IMR-90 (cell line): ENCODE measurements at regions not wholly inside any gene's neighbourhood (a gene's known extent, or its start where the extent isn't known, plus 50 kb on each side); places are given as distances from the start of the nearest gene placed in this dataset.

Experiments used
- ATAC-seq: fragments of 200-7000 bp; cut with Tn5 transposase; 2 replicates; pipeline ENCODE4 v1.9.1; 2020; ENCODE audit warnings: low read depth, mild to moderate bottlenecking, moderate library complexity
- BruUV-seq: library from RNA; stranded (reverse); fragments of 400-500 nt; replicated peaks from 2 replicates; lab custom pipeline; 2021; lab: Mats Ljungman, UMichigan
- CTCF ChIA-PET: fragments of 300-600 bp; formaldehyde crosslinking; extraction: SDS; loops from one replicate; lab custom pipeline; 2021; ENCODE audit warnings: antibody characterized with exemption; lab: Yijun Ruan, JAX
- POLR2A ChIA-PET: fragments of 300-600 bp; sonication (Branson Sonifier 250); formaldehyde crosslinking; loops from one replicate; lab custom pipeline; 2022; ENCODE audit warnings: antibody characterized with exemption; ENCODE audit not compliant: unreplicated experiment; lab: Charles Lee
- DNase-seq: peaks from one replicate; pipeline ENCODE4 v3.0.0; 2013
- H2AFZ ChIP-seq: replicated peaks from 2 replicates; pipeline ENCODE3; 2013; ENCODE audit warnings: low read length, mild to moderate bottlenecking; ENCODE audit not compliant: poor library complexity
- H2AK5ac ChIP-seq: 2 replicates; pipeline ENCODE4 v1.6.1; 2013; ENCODE audit warnings: low read depth, low read length, inconsistent platforms
- H2AK9ac ChIP-seq: replicated peaks from 2 replicates; pipeline ENCODE3; 2013; ENCODE audit warnings: mild to moderate bottlenecking, low read depth, low read length, moderate library complexity; ENCODE audit not compliant: poor library complexity
- H2BK120ac ChIP-seq: 2 replicates; pipeline ENCODE4 v1.6.1; 2013; ENCODE audit warnings: low read depth, low read length, inconsistent platforms
- H2BK15ac ChIP-seq: 3 replicates; pipeline ENCODE4 v1.6.1; 2013; ENCODE audit warnings: low read depth, low read length, inconsistent platforms
- H2BK20ac ChIP-seq: 2 replicates; pipeline ENCODE4 v1.6.1; 2013; ENCODE audit warnings: low read depth, mild to moderate bottlenecking, inconsistent platforms, low read length, moderate library complexity
- H2BK5ac ChIP-seq: 2 replicates; pipeline ENCODE4 v1.6.1; 2013; ENCODE audit warnings: mild to moderate bottlenecking, low read depth, low read length, inconsistent platforms; ENCODE audit not compliant: poor library complexity, severe bottlenecking
- H3K14ac ChIP-seq: replicated peaks from 2 replicates; pipeline ENCODE4 v1.6.1; 2013; ENCODE audit warnings: low read depth, low read length, inconsistent platforms
- H3K18ac ChIP-seq: 2 replicates; pipeline ENCODE4 v1.6.1; 2013; ENCODE audit warnings: low read depth, low read length, control low read depth
- H3K23ac ChIP-seq: 2 replicates; pipeline ENCODE4 v1.6.1; 2013; ENCODE audit warnings: low read depth, low read length, inconsistent platforms
- H3K27ac ChIP-seq: 2 replicates; pipeline ENCODE4 v1.5.1; 2013; ENCODE audit warnings: mild to moderate bottlenecking, control low read depth, low read length; ENCODE audit not compliant: insufficient read depth
- H3K27me3 ChIP-seq: 2 replicates; pipeline ENCODE4 v1.6.1; 2013; ENCODE audit warnings: low read length; ENCODE audit not compliant: control insufficient read depth, insufficient read depth
- H3K36me3 ChIP-seq: 2 replicates; pipeline ENCODE4 v1.6.1; 2013; ENCODE audit warnings: low read length, mixed read lengths; ENCODE audit not compliant: control insufficient read depth, insufficient read depth
- H3K4ac ChIP-seq: 2 replicates; pipeline ENCODE4 v1.6.1; 2013; ENCODE audit warnings: low read depth, low read length, inconsistent platforms
- H3K4me1 ChIP-seq: 2 replicates; pipeline ENCODE4 v1.6.1; 2013; ENCODE audit warnings: low read length, mixed read lengths; ENCODE audit not compliant: control insufficient read depth, insufficient read depth
- H3K4me2 ChIP-seq: 2 replicates; pipeline ENCODE4 v1.6.1; 2013; ENCODE audit warnings: low read depth, mild to moderate bottlenecking, control low read depth, low read length, moderate library complexity
- H3K4me3 ChIP-seq: 2 replicates; pipeline ENCODE4 v1.5.1; 2013; ENCODE audit warnings: low read depth, mild to moderate bottlenecking, control low read depth, low read length, moderate library complexity; ENCODE audit not compliant: insufficient read depth
- H3K56ac ChIP-seq: 2 replicates; pipeline ENCODE4 v1.6.1; 2013; ENCODE audit warnings: low read length, inconsistent platforms; ENCODE audit not compliant: insufficient read depth; ENCODE audit errors: extremely low read depth
- H3K79me1 ChIP-seq, 2 experiments: 2 replicates each; pipeline ENCODE4 v1.6.1; 2013; ENCODE audit warnings: low read length in 2 of 2, inconsistent platforms in 1 of 2, low read depth in 1 of 2
- H3K9ac ChIP-seq: 2 replicates; pipeline ENCODE4 v1.6.1; 2013; ENCODE audit warnings: low read depth, low read length, control low read depth
- H3K9me1 ChIP-seq: 2 replicates; pipeline ENCODE4 v1.6.1; 2013; ENCODE audit warnings: low read length, inconsistent platforms; ENCODE audit not compliant: insufficient read depth
- H3K9me3 ChIP-seq: 2 replicates; pipeline ENCODE4 v1.6.1; 2013; ENCODE audit warnings: low read length; ENCODE audit not compliant: control insufficient read depth, insufficient read depth
- H4K20me1 ChIP-seq: 2 replicates; pipeline ENCODE4 v1.6.1; 2013; ENCODE audit warnings: low read length, inconsistent platforms; ENCODE audit not compliant: insufficient read depth
- H4K5ac ChIP-seq: 2 replicates; pipeline ENCODE4 v1.6.1; 2013; ENCODE audit warnings: mild to moderate bottlenecking, low read depth, low read length, control low read depth
- H4K8ac ChIP-seq, 2 experiments: 2 replicates each; pipeline ENCODE4 v1.6.1; 2013; ENCODE audit warnings: low read depth in 2 of 2, low read length in 2 of 2, control low read depth in 1 of 2, inconsistent platforms in 1 of 2
- H4K91ac ChIP-seq: 2 replicates; pipeline ENCODE4 v1.6.1; 2013; ENCODE audit warnings: low read depth, low read length, inconsistent platforms; ENCODE audit not compliant: insufficient read depth
- BHLHE40 ChIP-seq: fragments of 150-350 bp; IDR thresholded peaks from 2 replicates; pipeline ENCODE4 v1.6.1; 2016; ENCODE audit warnings: mild to moderate bottlenecking, low read depth, low read length
- CEBPB ChIP-seq: IDR thresholded peaks from 2 replicates; pipeline ENCODE4 v1.6.1; 2012; ENCODE audit warnings: low read depth, low read length, improper control_type of control experiment
- CHD1 ChIP-seq: IDR thresholded peaks from 2 replicates; pipeline ENCODE4 v1.6.1; 2012; ENCODE audit warnings: low read depth, low read length, improper control_type of control experiment
- MAZ ChIP-seq: IDR thresholded peaks from 2 replicates; pipeline ENCODE4 v1.6.1; 2012; ENCODE audit warnings: low read depth, mild to moderate bottlenecking, low read length, improper control_type of control experiment, moderate library complexity, borderline replicate concordance
- MXI1 ChIP-seq: IDR thresholded peaks from 2 replicates; pipeline ENCODE4 v1.6.1; 2012; ENCODE audit warnings: low read depth, mild to moderate bottlenecking, low read length, moderate library complexity, borderline replicate concordance
- POLR2A ChIP-seq: IDR thresholded peaks from 2 replicates; pipeline ENCODE4 v1.6.1; 2012; ENCODE audit warnings: mild to moderate bottlenecking, low read depth, low read length
- RAD21 ChIP-seq: IDR thresholded peaks from 2 replicates; pipeline ENCODE4 v1.6.1; 2012; ENCODE audit warnings: low read length, improper control_type of control experiment
- RCOR1 ChIP-seq: IDR thresholded peaks from 2 replicates; pipeline ENCODE4 v1.6.1; 2012; ENCODE audit warnings: mild to moderate bottlenecking, low read length, improper control_type of control experiment; ENCODE audit not compliant: insufficient replicate concordance
- WGBS, 2 experiments: methylation state at CpG; one replicate each; pipeline versions ENCODE4 v1.1.5 to v1.1.7; 2013; ENCODE audit warnings: missing lambda C conversion rate in 2 of 2; ENCODE audit not compliant: insufficient read length in 1 of 2; ENCODE audit errors: extremely low coverage in 2 of 2; 5-methylcytosine and 5-hydroxymethylcytosine counted together
- dilution Hi-C: fragments of 300-500 bp; cut with HindIII; formaldehyde crosslinking; loops from one replicate; pipeline ENCODE4 v1.14.3; 2018; ENCODE audit warnings: low sequenced_read_pairs; ENCODE audit not compliant: unreplicated experiment
- in situ Hi-C: fragments of 300-500 bp; cut with MboI; formaldehyde crosslinking; loops from 3 replicates; pipeline ENCODE4 v1.14.3; 2019; ENCODE audit warnings: low sequenced_read_pairs, inconsistent platforms, mixed read lengths
- intact Hi-C: fragments of 100-400 bp; cut with micrococcal nuclease; formaldehyde crosslinking; loops from 2 replicates; pipeline ENCODE4 v1.10.0; 2022
- TF ChIP-seq, protein P1 (sequence below): fragments of 150-350 bp; IDR thresholded peaks from 2 replicates; pipeline ENCODE4 v1.6.1; 2016; ENCODE audit warnings: low read depth, mild to moderate bottlenecking, low read length, moderate library complexity, borderline replicate concordance
- TF ChIP-seq, protein P2 (sequence below): conservative IDR thresholded peaks from 2 replicates; pipeline ENCODE4 v1.5.1; 2012; ENCODE audit warnings: mild to moderate bottlenecking, low read depth, low read length, improper control_type of control experiment

DNA sequence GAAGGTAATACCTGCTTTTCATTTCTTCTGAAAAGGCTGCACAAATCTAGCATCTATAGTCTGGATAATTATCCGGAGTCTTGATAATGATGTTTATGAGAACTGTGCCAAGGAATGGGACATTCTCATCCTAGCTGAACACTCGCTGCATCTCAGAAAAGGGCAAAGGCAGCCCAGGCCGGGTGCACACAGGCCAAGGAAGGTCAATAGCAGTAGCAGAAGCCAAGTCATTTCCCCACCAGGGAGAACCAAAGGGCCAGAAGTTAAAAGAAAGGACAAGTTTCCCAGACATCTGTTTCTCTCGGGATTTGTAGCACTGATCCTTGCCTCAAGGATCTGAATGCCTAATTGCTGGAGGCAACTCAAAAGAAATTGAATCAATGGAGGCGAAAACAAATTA is 66.1 kb upstream of the ANKRD55 start:
- no TSS peak for BruUV-seq
- H4K20me1 ChIP-seq = no peaks in the 10 kb centered on the region
- no peak overlapping the region for H4K5ac ChIP-seq
- POLR2A ChIA-PET = no interaction called here
- no peak for DNase-seq
- no peak overlapping the region for H3K23ac ChIP-seq
- H4K8ac ChIP-seq = no peak overlapping the region
- no peak overlapping the region for H3K14ac ChIP-seq
- H2BK20ac ChIP-seq = no peak overlapping the region
- no peak overlapping the region for H3K4ac ChIP-seq
- no peak overlapping the region for H3K4me3 ChIP-seq
- no peak overlapping the region for H2AFZ ChIP-seq
- H2BK5ac ChIP-seq = no peak overlapping the region
- TF ChIP-seq RCOR1 = no peak
- TF ChIP-seq POLR2A = no peak
- TF ChIP-seq, protein P1, sequence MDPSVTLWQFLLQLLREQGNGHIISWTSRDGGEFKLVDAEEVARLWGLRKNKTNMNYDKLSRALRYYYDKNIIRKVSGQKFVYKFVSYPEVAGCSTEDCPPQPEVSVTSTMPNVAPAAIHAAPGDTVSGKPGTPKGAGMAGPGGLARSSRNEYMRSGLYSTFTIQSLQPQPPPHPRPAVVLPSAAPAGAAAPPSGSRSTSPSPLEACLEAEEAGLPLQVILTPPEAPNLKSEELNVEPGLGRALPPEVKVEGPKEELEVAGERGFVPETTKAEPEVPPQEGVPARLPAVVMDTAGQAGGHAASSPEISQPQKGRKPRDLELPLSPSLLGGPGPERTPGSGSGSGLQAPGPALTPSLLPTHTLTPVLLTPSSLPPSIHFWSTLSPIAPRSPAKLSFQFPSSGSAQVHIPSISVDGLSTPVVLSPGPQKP = no peak
- TF ChIP-seq CEBPB = no peak
- TF ChIP-seq MXI1 = no peak
- TF ChIP-seq RAD21 = no peak
- no peak for TF ChIP-seq MAZ
- no peak for TF ChIP-seq CHD1
- TF ChIP-seq, protein P2, sequence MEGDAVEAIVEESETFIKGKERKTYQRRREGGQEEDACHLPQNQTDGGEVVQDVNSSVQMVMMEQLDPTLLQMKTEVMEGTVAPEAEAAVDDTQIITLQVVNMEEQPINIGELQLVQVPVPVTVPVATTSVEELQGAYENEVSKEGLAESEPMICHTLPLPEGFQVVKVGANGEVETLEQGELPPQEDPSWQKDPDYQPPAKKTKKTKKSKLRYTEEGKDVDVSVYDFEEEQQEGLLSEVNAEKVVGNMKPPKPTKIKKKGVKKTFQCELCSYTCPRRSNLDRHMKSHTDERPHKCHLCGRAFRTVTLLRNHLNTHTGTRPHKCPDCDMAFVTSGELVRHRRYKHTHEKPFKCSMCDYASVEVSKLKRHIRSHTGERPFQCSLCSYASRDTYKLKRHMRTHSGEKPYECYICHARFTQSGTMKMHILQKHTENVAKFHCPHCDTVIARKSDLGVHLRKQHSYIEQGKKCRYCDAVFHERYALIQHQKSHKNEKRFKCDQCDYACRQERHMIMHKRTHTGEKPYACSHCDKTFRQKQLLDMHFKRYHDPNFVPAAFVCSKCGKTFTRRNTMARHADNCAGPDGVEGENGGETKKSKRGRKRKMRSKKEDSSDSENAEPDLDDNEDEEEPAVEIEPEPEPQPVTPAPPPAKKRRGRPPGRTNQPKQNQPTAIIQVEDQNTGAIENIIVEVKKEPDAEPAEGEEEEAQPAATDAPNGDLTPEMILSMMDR = no peak
- TF ChIP-seq BHLHE40 = no peak
- peaks cover 5% of the 10 kb centered on the region; the same call in 1 of the 2 replicates for H3K9me1 ChIP-seq
- no peaks in the 10 kb centered on the region for H3K79me1 ChIP-seq
- H2AK9ac ChIP-seq = no peak overlapping the region
- ATAC-seq = no peak
- CTCF ChIA-PET = no interaction called here
- no peaks in the 10 kb centered on the region for H3K27me3 ChIP-seq
- no peaks in the 10 kb centered on the region for H3K36me3 ChIP-seq
- intact Hi-C loops (no loop called here), dilution Hi-C loops (no loop called here), in situ Hi-C loops (no loop called here)
- no peak overlapping the region for H3K4me2 ChIP-seq
- no peak overlapping the region for H3K9ac ChIP-seq
- no peak overlapping the region for H3K56ac ChIP-seq
- WGBS, 2 experiments = no CpG with 5 or more reads among the region's 5 CpGs
- H3K9me3 ChIP-seq = no peaks in the 10 kb centered on the region
- no peak overlapping the region for H2BK120ac ChIP-seq
- H3K4me1 ChIP-seq = peaks cover 4% of the 10 kb centered on the region; the same call in 1 of the 2 replicates
- no peak overlapping the region for H3K27ac ChIP-seq
- H2BK15ac ChIP-seq = no peak overlapping the region
- H3K18ac ChIP-seq = no peak overlapping the region
- no peak overlapping the region for H2AK5ac ChIP-seq
- no peak overlapping the region for H4K91ac ChIP-seq
